Stimulated activated CD4-positive, alpha-beta T cell treated with anti-CD3 and anti-CD28 coated beads, TNF-alpha, amount 100 ng/mL, for 48 hours (primary cell): ENCODE measurements at regions not wholly inside any gene's neighbourhood (a gene's known extent, or its start where the extent isn't known, plus 50 kb on each side); places are given as distances from the start of the nearest gene placed in this dataset.

Experiments used
- DNase-seq, 3 donors: peaks; one replicate each; pipeline ENCODE4 v3.0.0-alpha.2; 2020; ENCODE audit warnings: low read depth in 3 of 3

GRCh38 chr10:8481718-8482504 is 427.4 kb downstream of the GATA3 start:
- no peak for DNase-seq

- DNase-seq, result no peak
Measured at GRCh38 chr10:8485032-8485431, 430.5 kb downstream of the GATA3 start.

GRCh38 chr10:8487346-8487745 is 432.9 kb downstream of the GATA3 start:
- no peak for DNase-seq

- no peak for DNase-seq
Measured at GRCh38 chr10:8489232-8489631, 434.7 kb downstream of the GATA3 start.

GRCh38 chr10:8489823-8490222 is 435.3 kb downstream of the GATA3 start:
- DNase-seq, result no peak

- no peak for DNase-seq
Measured at GRCh38 chr10:8498290-8498689, 443.8 kb downstream of the GATA3 start.

- peak; percentile 6 to 15 (median 15) for DNase-seq
Measured at GRCh38 chr10:8498881-8499280, 444.4 kb downstream of the GATA3 start.

GRCh38 chr10:8499312-8499711 is 444.8 kb downstream of the GATA3 start:
- DNase-seq, result no peak

GRCh38 chr10:8499752-8500390 is 445.4 kb downstream of the GATA3 start:
- DNase-seq, result no peak

GRCh38 chr10:8502573-8502972 is 448.1 kb downstream of the GATA3 start:
- no peak for DNase-seq

GRCh38 chr10:8504499-8504898 is 450.0 kb downstream of the GATA3 start:
- no peak for DNase-seq

- no peak for DNase-seq
Measured at GRCh38 chr10:8507156-8507555, 452.7 kb downstream of the GATA3 start.

- DNase-seq, result no peak
Measured at GRCh38 chr10:8508882-8509281, 454.4 kb downstream of the GATA3 start.

GRCh38 chr10:8510471-8510870 is 456.0 kb downstream of the GATA3 start:
- no peak for DNase-seq

GRCh38 chr10:8511026-8511425 is 456.5 kb downstream of the GATA3 start:
- no peak for DNase-seq

- DNase-seq, result no peak
Measured at GRCh38 chr10:8513155-8514147, 459.0 kb downstream of the GATA3 start.

- DNase-seq, result no peak
Measured at GRCh38 chr10:8520382-8520781, 465.9 kb downstream of the GATA3 start.

GRCh38 chr10:8527773-8528172 is 473.3 kb downstream of the GATA3 start:
- no peak for DNase-seq

- no peak for DNase-seq
Measured at GRCh38 chr10:8531116-8531515, 476.6 kb downstream of the GATA3 start.

GRCh38 chr10:8532647-8533046 is 478.2 kb downstream of the GATA3 start:
- no peak for DNase-seq

GRCh38 chr10:8533462-8533861 is 479.0 kb downstream of the GATA3 start:
- DNase-seq, result no peak

- DNase-seq, result no peak
Measured at GRCh38 chr10:8534096-8534495, 479.6 kb downstream of the GATA3 start.
